ENCODE measurements at regions not wholly inside any gene's neighbourhood (a gene's known extent, or its start where the extent isn't known, plus 50 kb on each side); places are given as distances from the start of the nearest gene placed in this dataset.
"Not testable (repeated sequence)": the region's sequence is repeated elsewhere in the genome, so short reads cannot be mapped to it uniquely, and the experiment has no call there.

DNA sequence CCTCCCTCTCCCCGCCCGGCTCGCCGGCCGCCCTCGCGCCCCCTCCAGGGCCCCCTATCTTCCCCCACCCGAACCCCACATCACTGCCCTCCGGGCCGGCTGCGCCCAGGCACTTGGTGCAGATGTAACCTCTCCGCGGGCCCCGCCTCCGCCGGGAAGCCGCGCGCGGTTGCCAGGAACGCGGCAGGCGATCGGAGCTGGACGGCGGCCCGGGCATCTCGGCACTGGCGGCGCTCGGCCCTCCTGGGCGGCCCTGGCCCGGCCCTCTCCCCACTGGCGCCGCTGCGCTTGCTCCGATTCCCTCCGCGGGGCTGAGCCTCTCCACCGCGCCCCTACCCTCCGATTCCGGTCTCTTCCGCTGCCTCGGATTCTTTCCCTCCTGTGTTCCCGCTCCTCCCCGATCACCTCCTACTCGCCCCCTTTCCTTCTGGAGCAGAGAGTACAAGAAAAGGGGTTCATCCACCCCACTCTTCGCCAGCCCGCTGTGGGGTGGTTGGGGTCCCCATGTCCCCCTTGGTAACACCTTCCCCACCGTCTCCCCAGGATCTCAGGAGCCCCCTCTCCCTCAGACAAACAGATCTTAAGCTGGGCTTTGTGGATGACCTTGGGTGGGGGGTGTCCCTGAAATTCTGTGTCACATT lies 70.6 kb downstream of the C9orf50 start:
- peak; percentile 49 for DNase-seq (ENCODE audit: low read depth)
- TF ChIP-seq CTCF (conservative IDR thresholded peaks at IDR 0.05; ENCODE audit: control insufficient read depth, insufficient read depth, low read depth, low read length), result no peak
- H3K4me3 ChIP-seq (ENCODE audit: control insufficient read depth, low read depth, low read length), result peak overlapping the region; percentile 46

DNA sequence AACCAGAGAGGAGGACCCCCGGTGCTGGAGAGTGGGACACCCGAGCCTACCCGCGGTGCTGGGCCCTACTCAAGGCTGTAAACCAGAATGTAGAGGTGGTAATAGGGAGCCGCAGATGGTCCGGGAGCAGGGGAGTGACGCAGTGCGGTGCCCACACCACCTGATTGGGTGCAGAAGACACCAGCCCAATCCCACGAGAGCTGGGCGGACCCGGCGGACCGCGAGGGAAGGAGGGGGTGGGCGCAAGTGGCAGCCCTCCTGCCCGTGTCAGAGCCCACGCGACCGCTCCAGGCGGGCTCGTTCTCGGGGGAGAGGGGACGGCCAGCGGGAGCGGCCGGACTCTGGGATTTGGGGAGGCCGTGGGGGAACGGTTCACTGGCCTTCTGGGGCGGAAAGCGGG lies 71.2 kb downstream of the C9orf50 start:
- peak; percentile 50 for DNase-seq (ENCODE audit: low read depth)
- peak overlapping the region; percentile 33 for H3K4me3 ChIP-seq (ENCODE audit: control insufficient read depth, low read depth, low read length)
- TF ChIP-seq CTCF (conservative IDR thresholded peaks at IDR 0.05; ENCODE audit: control insufficient read depth, insufficient read depth, low read depth, low read length), result no peak

DNA sequence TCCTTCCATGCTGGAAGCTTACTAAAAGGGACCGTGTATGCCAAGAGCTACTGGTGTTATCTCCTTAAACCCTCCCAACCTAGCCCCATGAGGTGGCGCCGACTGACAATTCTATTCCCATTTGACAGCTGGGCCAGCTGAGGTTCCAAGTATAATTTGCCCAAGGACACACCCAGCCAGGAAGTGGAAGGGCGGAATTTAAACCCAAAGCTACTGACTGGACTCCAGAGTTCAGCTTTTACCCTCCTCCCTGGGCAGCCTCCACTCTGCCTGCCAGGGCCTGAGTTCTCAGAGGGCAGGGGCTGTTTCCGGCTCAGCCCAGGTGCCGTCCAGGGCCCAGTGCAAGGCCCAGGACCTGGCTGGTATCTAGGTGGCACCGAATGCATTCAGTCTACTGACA lies 71.8 kb downstream of the C9orf50 start:
- DNase-seq (ENCODE audit: low read depth), result peak; percentile 6
- no peak overlapping the region for H3K4me3 ChIP-seq (ENCODE audit: control insufficient read depth, low read depth, low read length)
- TF ChIP-seq CTCF (conservative IDR thresholded peaks at IDR 0.05; ENCODE audit: control insufficient read depth, insufficient read depth, low read depth, low read length), result no peak

DNA sequence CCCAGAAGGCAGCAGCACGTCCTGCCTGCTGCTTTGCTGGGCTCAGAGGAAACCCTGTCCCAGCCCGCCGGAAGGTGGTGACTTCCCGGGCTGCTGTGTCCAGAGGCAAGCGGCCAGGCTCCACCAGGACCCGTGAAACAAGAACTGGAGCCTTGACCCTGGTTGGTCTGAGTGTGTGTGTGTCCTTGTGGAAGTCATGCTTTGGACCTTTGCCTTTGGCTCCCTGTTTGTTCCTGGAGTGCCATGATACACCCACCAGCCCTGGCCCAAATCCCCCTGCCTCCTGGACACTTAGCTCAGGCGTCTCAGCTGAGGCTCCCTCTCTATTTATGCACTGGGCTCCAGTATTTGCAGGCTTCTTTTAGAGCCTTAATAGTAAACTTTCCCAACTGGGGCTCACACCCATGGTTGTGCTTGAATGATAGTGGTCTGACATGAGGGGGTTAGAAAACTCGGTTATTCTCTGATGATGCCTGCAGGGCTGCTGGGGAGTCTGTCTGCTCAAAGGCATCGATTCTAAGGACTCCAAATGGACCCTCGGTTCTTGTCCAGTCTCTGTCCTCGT lies 72.2 kb downstream of the C9orf50 start:
- DNase-seq (ENCODE audit: low read depth), result no peak
- TF ChIP-seq CTCF (conservative IDR thresholded peaks at IDR 0.05; ENCODE audit: control insufficient read depth, insufficient read depth, low read depth, low read length), result no peak
- H3K4me3 ChIP-seq (ENCODE audit: control insufficient read depth, low read depth, low read length), result no peak overlapping the region

- no peak overlapping the region for H3K4me3 ChIP-seq (ENCODE audit: control insufficient read depth, low read depth, low read length)
- no peak for DNase-seq (ENCODE audit: low read depth)
- TF ChIP-seq CTCF (conservative IDR thresholded peaks at IDR 0.05; ENCODE audit: control insufficient read depth, insufficient read depth, low read depth, low read length), result no peak
Measured at GRCh38 chr9:129547869-129548570, 72.9 kb downstream of the C9orf50 start.

DNA sequence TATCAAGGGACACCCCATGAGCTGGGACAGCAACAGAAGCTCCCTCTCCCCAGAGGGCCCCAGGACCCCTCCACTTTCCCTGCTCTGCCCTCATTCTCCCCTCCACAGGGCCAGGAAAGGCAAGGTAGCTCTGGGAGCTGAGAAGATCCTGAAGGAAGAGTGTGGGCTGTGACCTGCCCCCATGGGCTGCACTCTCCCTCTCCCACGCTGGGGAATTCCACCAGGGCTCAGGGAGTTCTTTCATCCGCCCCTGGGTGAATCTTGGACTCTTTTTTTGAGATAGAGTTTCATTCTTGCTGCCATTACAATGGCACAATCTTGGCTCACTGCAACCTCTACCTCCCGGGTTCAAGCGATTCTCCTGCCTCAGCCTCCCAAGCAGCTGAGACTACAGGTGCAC lies 73.8 kb downstream of the C9orf50 start:
- no peak for TF ChIP-seq CTCF (conservative IDR thresholded peaks at IDR 0.05; ENCODE audit: control insufficient read depth, insufficient read depth, low read depth, low read length)
- DNase-seq (ENCODE audit: low read depth), result no peak
- no peak overlapping the region for H3K4me3 ChIP-seq (ENCODE audit: control insufficient read depth, low read depth, low read length)

GRCh38 chr9:129545876-129546275 lies 75.0 kb downstream of the C9orf50 start:
- H3K4me3 ChIP-seq (ENCODE audit: control insufficient read depth, low read depth, low read length), result not testable (repeated sequence)

More at GRCh38 chr9:129545876-129546275, 75.0 kb downstream of the C9orf50 start:
- DNase-seq (ENCODE audit: low read depth), result not testable (repeated sequence)

Measured in fibroblast of mammary gland (primary cell).